Colonic mucosa (tissue), 4 donors: ENCODE measurements at regions not wholly inside any gene's neighbourhood (a gene's known extent, or its start where the extent isn't known, plus 50 kb on each side); places are given as distances from the start of the nearest gene placed in this dataset.

Experiments
- DNase-seq: peaks from one replicate; pipeline ENCODE4 v3.0.0-alpha.2; 2020
- H3K27ac ChIP-seq: fragments of 200-600 bp; one replicate; pipeline ENCODE4 v1.8.0; 2021
- H3K27me3 ChIP-seq: fragments of 200-600 bp; one replicate; pipeline ENCODE4 v1.8.0; 2021
- H3K36me3 ChIP-seq: fragments of 200-600 bp; one replicate; pipeline ENCODE4 v1.8.0; 2021
- H3K4me1 ChIP-seq: fragments of 200-600 bp; one replicate; pipeline ENCODE4 v1.8.0; 2021; ENCODE audit warnings: mild to moderate bottlenecking
- H3K4me3 ChIP-seq: fragments of 200-600 bp; one replicate; pipeline ENCODE4 v1.8.0; 2021
- H3K9ac ChIP-seq, 2 donors: one replicate each; pipeline ENCODE4 v1.7.0; 2013; ENCODE audit warnings: control low read depth in 2 of 2, low read depth in 2 of 2, low read length in 2 of 2
- H3K9me3 ChIP-seq: fragments of 200-600 bp; one replicate; pipeline ENCODE4 v1.8.0; 2021
- CTCF ChIP-seq: fragments of 200-600 bp; IDR thresholded peaks from one replicate; pipeline ENCODE4 v1.8.0; 2022; ENCODE audit warnings: antibody characterized with exemption, mild to moderate bottlenecking
- intact Hi-C: fragments of 100-400 bp; cut with DNase I; formaldehyde crosslinking; loops from one replicate; pipeline ENCODE4 v1.14.1; 2022
- donor health status: healthy.
- donor health status: DM: no; HTN: no; CAD: no.
- donor health status: DM: no; HTN: no; CAD: no.

GRCh38 chr4:179543771-179544170 lies 2101.5 kb upstream of the AGA start:
- Histone ChIP-seq H3K27me3 (no peaks in the 10 kb centered on the region), H3K9me3 (no peaks in the 10 kb centered on the region), H3K9ac (no peak overlapping the region), H3K27ac (no peak overlapping the region), H3K36me3 (no peaks in the 10 kb centered on the region), H3K4me1 (no peaks in the 10 kb centered on the region), H3K4me3 (no peak overlapping the region)
- TF ChIP-seq CTCF = no peak
- no peak for DNase-seq
- intact Hi-C loops = no loop called here

GRCh38 chr4:179544496-179544895 lies 2102.3 kb upstream of the AGA start:
- Histone ChIP-seq H3K9ac (no peak overlapping the region), H3K9me3 (no peaks in the 10 kb centered on the region), H3K27ac (no peak overlapping the region), H3K27me3 (no peaks in the 10 kb centered on the region), H3K36me3 (no peaks in the 10 kb centered on the region), H3K4me3 (no peak overlapping the region), H3K4me1 (no peaks in the 10 kb centered on the region)
- TF ChIP-seq CTCF = no peak
- DNase-seq = no peak
- intact Hi-C loops = no loop called here

GRCh38 chr4:179552131-179552530 lies 2109.9 kb upstream of the AGA start:
- intact Hi-C loops = no loop called here
- H3K4me1 ChIP-seq = no peaks in the 10 kb centered on the region
- H3K27me3 ChIP-seq = no peaks in the 10 kb centered on the region

GRCh38 chr4:179563741-179564140 lies 2121.5 kb upstream of the AGA start:
- H3K4me1 ChIP-seq = no peaks in the 10 kb centered on the region
- no peak for TF ChIP-seq CTCF
- no peaks in the 10 kb centered on the region for H3K36me3 ChIP-seq
- DNase-seq = no peak
- H3K9me3 ChIP-seq = peaks cover 6% of the 10 kb centered on the region
- no peak overlapping the region for H3K27ac ChIP-seq
- H3K4me3 ChIP-seq = no peak overlapping the region
- H3K9ac ChIP-seq = no peak overlapping the region
- intact Hi-C loops = no loop called here
- no peaks in the 10 kb centered on the region for H3K27me3 ChIP-seq

More at GRCh38 chr4:179552131-179552530, 2109.9 kb upstream of the AGA start:
- H3K9me3 ChIP-seq = no peaks in the 10 kb centered on the region
- no peak for TF ChIP-seq CTCF
- no peak overlapping the region for H3K4me3 ChIP-seq
- no peak overlapping the region for H3K9ac ChIP-seq
- no peak overlapping the region for H3K27ac ChIP-seq
- DNase-seq = no peak
- H3K36me3 ChIP-seq = no peaks in the 10 kb centered on the region

- Histone ChIP-seq H3K36me3 (no peaks in the 10 kb centered on the region), H3K4me3 (no peak overlapping the region), H3K9me3 (peaks cover 6% of the 10 kb centered on the region), H3K4me1 (no peaks in the 10 kb centered on the region), H3K27ac (no peak overlapping the region), H3K9ac (no peak overlapping the region), H3K27me3 (no peaks in the 10 kb centered on the region)
- intact Hi-C loops = no loop called here
- no peak for TF ChIP-seq CTCF
- DNase-seq = no peak
Measured at GRCh38 chr4:179569549-179569948, 2127.3 kb upstream of the AGA start.
